T-helper 2 cell (primary cell): ENCODE measurements at regions not wholly inside any gene's neighbourhood (a gene's known extent, or its start where the extent isn't known, plus 50 kb on each side); places are given as distances from the start of the nearest gene placed in this dataset.
"Not testable (repeated sequence)": the region's sequence is repeated elsewhere in the genome, so short reads cannot be mapped to it uniquely, and the experiment has no call there.

Source experiments
- DNase-seq, 5 experiments: peaks; one replicate each; pipeline versions ENCODE4 v3.0.0 to v3.0.0-alpha.2; 2012 to 2022

DNA sequence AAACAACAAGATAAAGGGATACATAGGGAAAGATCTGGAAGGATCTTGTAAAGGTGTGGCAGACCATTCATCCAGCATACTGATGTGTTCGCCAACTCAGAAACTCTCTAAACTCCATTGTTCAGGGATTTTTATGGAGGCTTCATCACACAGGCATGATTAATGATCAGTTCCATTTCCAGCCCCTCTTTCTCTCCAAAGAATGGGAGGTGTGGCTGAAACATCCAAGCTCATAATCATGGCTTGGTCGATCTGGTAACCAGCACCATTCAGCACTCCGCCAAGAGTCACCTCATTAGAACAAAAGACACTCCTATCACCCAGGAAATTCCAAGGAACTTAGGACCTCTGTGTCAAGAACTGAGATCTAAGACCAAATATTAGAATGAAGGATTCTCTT lies 180.6 kb upstream of the RNPC3 start:
- no peak for DNase-seq

DNA sequence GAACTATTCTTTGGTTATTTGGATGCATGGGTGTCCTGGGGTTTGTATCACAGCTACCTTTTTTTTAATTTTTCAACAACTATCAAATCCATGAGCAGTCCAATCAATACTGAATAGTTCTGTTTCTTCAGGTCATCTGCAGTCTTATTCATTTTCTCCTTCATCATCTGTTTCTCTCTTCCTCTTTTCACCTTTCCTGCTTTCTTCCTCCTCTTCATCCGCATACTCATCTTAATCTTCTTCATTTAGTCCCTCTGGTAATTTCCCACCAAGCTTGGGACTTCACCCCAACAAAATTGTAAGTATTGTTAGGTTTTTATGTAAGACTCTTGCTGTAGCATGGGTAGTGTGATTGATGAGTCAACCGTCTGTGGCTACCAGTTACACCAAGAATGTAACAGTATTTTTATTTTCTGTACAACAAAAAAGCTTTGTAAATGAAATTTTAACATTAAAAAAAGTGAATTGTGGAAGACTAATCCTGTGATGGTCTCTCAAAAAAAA lies 184.1 kb upstream of the RNPC3 start:
- DNase-seq, result no peak

DNA sequence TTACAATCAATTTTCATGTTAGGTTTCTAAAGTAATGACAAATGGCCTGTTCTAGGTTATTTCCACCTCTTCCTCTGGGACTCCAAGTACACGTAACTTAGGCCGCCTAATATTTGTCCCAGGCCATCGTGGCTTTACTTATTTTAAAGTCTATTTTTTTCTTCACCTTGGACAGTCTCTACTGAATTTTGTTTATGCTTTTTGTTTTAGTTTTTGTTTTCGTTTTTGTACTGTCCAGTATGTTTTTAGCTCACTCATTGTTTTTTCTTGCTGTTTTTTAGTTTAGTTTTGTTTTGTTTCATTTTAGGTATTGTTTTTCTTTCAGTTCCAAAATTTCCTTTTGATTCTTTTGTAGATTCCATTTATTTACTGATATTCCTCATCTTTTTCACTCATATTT lies 187.7 kb upstream of the RNPC3 start:
- DNase-seq, result no peak

DNA sequence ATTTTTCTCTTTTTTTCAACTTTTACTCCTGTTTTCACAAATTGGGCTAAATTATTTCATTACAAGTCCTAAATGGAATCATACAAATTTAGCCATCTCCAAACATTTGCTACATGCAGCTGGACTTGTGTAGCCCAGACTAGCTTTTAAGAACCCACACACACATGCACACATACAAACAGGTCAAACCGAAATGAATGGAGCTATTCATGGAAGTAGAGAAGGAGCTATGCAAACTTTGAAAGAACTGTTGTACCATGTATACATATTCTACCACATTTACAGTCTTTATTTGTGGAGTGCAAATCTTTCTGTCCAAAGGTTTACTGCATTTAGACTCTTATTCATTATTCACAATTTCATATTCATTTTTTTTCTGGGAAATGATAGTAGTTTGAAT lies 189.1 kb upstream of the RNPC3 start:
- DNase-seq, result no peak

DNA sequence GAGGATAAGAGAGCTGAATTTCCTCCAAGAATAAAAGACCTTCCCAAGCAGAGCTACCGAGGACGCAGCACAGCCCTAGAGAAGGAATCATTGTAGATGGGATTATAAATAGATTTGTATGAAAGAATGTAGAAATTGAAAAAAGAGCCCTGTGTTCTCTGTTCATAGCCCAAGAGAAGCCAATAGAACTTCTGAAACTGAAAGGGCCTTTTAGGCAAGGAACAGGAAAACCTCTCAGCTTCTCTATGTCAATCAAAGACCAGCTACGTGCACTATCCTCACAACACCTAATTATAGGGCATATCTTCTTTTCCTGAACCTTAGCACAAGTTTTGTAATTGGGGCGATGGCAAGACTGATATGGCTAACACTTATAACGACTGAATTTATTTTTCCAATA lies 192.4 kb upstream of the RNPC3 start:
- DNase-seq, result no peak

DNA sequence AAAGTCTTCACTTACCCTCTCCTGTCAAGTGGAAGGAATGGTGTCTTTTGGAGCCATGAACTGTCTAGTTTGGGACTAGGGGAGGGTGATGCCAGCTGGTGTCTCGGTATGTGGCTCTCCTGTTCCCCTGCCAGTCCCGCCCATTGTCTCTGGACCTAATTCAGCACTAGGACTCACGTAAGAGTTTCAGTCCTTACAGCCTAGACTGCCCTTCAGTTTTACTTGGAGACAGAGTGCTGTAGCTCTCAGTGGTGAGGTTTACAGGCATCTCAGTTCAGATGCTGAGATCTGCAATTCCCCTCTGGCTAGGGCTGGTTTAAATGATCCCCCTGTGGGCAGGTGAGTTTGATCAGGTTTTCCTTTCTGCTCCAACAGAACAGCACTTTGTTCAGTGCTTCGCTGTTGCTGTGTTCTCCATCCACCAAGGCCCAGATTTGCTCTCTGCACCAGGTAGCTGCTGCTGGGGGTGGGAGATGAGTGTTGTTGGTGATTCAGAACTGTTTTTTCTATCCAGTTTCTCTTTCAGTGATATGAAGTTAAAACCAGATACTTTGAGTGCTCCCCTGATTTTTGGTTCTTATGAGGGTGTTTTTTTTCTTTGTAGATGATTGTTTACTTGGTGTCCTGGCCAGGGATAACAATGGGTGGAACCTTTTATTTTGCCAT lies 198.3 kb upstream of the RNPC3 start:
- no peak for DNase-seq

DNA sequence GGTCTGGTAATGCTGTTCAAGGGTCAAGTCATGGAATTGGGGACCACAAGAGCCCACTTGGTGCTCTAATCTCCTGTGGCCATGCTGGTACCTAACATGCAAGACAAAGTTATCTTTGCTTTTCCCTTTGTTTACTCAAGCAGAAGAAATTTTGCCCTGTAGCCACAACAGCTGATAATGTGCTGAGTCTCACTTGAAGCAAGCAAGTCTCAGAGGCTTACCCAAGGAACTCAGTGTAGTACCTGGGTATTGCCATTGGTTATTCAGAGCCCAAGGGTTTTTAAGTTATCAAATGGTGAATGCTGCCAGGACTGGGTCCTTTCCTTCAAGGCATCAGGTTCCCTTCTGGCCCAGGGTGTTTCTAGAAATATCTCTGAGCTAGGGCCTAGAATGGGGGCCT lies 198.9 kb upstream of the RNPC3 start:
- DNase-seq, result no peak

DNA sequence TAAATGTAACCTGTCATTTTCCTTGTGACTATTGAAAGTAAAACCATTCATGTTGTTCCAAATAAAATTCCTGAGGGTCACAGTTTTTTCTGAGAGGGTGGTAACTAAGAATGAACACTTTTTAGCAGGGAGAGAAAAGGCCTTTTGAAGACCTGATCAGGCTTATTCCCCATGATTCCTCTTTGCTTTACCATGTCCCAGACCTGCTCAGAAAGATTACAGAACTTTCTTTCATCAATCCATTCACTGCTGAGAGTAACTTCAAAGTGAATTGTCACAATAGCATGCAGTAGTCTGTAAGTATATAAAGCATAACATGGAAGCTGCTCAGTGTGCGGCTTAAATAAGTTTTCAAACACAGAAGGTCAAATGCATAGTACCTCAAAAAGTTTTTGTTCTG lies 201.5 kb upstream of the COL11A1 start:
- no peak for DNase-seq

DNA sequence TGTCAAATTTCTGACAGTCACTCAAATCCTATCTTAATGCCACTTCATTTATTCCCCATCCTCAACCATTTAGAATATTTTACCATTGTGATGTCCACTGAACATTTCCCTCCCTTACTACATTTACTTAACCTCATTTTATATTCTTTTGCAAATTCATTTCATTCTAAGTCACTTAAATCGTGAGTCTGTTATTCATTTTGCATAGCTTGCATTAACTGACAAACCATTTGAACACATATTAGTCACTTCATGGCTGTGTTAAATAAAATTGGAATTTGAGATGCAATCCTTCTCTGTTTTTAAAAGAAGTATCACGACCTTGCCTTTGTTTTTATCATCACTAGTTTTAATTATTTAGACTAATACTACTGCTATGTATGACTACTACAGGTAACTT lies 199.4 kb upstream of the COL11A1 start:
- no peak for DNase-seq

DNA sequence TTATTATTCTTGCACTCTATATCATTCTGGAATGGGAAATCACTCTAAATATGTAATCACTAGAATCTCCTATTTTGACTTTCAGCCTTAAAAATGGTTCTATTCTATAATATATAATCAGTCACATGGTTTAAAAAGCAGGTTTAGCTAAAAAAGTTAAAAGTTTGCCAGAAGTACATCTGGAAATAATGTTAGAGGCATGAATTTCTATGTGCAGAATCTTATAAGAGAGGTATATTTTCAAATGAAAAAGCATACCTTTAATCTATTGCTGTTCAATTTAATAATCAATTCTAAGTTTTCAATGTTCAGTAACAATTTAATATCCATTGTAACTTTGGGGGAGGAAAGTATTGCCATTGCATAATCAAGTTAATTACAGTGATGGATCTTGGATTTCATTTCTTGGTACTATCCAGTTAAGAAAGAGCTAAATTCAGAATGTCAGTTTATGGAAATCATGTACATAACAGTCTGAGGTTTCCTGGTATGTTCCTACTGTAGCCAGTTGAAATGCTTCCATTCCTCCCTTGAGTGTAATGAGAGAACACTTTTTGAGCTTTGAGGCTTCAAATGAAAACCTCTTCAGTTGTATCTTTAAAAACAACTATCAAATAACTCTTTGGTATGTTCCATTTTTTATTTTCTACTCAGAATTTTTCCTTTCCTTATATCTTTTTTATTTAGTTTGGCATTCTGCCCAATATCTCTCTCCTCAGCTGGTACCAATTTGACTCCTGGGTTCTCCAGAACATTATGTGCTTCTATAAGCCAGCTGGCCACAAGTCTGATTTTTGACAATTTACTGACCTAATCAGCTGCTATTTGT lies 175.7 kb upstream of the COL11A1 start:
- no peak for DNase-seq

DNA sequence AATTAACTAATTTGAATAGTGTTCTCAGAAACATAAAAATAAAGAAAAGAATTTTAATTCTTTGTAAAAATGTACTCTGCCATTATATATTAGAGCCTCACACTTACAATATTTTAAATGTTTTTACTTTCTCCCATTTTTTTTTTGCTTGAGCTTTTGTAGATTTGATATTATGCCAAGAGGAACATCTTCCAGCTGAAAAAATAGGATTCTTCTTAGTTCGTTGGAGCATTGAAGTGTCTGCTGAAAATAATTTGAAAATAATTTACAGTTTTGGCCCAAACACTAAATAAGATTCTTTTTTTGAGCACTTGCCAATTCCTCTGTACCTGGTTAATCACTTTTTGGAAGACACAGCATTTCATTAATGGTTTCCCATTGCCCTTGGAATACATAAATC lies 175.0 kb upstream of the COL11A1 start:
- no peak for DNase-seq

DNA sequence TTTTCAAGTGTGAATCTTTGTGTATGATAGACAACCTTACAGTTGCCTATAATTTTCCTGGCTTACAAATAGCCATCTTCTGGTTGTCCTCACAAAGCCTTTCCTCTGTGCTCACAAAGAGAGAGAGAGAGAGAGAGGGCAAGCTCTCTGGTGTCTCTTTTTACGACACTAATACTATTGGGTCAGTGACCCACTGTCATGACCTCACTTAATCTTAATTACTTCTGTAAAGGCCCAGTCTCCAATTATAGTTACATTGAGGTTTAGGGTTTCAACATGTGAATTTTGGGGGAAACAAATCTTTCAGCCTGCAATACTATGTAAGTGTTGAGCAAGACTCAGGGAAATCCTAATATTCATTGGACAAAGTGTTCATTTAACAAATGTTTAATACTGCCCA lies 167.4 kb upstream of the COL11A1 start:
- DNase-seq, result no peak

DNA sequence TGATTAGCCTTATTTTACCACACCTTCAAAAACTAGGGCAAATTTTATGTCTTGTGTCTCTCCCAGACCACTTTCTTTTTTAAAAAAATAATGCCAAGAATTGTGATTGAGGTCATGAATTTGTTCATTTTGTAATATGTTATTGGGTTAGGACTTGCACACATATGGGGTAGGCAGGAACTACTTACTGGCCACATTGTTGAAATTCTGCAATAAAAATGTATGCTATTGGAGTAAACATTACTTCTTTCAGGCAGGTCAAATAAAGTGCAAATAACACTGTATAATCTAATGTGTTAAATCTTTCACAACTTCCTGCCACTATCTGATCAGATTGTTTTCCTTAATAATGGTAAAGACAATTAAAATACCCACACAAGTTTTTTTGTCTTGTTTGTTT lies 166.6 kb upstream of the COL11A1 start:
- no peak for DNase-seq

DNA sequence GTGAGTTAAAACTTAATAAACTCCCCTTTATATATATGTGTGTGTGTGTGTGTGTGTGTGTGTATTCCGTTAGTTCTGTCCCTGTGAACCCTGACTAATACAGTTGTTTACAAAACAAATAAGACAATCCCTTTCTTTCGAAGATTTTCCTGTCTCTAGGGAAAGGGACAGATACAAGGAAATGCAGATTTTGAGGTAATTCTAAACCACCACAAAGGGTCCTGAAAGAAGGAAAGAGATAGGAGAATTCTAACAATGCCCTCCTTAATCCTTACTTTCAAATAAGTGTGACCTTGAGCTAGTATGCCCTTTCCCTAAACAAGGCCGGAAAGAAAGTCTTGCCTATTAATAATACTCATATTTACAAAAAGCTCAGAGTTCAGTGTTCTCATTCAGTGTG lies 164.8 kb upstream of the COL11A1 start:
- no peak for DNase-seq

DNA sequence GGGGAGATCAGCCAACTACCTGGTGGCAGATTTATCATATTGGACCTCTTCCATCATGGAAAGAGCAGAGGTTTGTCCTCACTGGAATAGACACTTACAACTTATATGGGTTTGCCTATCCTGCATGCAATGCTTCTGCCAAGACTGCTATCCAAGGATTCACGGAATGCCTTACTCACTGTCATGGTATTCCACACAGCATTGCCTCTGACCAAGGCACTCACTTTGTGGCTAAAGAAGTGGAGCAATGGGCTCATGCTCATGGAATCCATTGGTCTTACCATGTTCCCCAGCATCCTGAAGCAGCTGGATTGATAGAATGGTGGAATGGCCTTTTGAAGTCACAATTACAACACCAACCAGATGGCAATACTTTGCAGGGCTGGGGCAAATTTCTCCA lies 163.1 kb upstream of the COL11A1 start:
- not testable (repeated sequence) for DNase-seq

DNA sequence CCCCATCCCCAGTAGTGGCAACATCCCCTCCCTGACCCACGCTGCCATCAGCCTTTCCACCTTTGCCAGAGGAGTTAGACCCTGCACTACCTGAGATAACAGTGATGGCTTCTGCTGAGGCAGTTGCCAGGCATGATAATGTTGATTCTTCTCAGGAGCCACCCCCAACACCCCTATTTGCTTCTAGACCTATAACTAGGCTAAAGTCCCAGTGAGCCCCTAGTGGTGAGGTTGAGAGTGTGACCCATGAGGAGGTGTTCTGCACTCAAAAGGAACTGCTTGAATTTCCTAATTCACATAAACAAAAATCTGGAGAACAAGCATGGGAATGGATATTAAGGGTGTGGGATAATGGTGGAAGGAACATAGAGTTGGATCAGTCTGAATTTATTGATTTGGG lies 159.6 kb upstream of the COL11A1 start:
- DNase-seq, result no peak

DNA sequence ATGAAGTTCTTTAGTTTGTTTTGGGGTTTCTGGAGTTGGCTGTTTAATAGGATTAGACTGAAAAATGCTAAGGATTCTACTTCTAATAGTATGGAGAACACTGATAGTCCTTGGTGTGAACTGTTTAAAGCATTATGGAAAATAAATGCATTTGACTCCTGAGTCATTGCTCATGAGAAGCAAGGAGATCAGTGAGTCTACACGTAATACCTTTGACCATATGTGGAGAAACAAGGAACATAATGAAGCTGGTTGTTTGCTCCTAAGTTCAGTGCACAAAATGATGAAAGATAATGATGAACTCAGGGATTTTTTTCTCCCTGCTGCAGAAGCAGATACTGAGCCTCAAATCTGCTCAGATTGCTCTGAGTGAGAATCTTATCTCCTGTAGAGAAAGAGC lies 158.9 kb upstream of the COL11A1 start:
- DNase-seq, result no peak

DNA sequence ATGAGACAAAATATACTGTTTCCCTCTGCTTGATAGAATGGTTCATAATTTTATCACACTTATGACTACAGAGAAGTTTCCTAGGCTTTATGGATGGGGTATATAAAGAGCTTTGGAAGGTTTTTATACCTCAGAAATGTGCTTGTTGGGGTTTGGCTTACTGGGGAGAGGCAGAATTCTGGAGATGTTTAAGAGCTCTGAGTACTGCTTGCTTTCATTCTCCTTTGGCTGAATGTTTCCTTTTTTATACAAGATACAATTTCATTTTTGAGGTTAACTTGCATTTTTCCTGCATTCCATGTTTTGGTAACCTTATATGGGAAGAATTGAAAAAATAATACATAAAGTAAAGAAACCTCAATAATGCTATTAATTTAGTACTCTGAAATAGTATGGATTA lies 157.7 kb upstream of the COL11A1 start:
- DNase-seq, result no peak

DNA sequence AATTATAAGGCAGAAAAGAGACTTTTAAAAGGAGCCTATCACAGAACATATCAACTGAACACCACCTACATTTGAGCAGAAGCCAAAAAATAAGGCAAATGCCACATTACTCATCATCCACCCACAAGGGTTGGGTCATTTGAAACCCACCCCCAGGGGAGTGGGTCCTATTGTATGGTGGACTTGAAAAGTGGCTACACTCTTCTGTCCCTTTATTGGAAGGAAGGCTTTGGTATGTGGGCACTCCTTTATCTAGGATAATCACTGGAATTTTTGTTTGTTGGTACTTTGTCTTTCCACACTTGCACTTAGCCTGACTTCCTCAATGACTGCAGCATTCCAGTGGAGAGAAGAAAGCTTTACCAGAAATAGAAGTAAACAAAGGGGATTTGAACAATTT lies 157.2 kb upstream of the COL11A1 start:
- DNase-seq, result no peak

DNA sequence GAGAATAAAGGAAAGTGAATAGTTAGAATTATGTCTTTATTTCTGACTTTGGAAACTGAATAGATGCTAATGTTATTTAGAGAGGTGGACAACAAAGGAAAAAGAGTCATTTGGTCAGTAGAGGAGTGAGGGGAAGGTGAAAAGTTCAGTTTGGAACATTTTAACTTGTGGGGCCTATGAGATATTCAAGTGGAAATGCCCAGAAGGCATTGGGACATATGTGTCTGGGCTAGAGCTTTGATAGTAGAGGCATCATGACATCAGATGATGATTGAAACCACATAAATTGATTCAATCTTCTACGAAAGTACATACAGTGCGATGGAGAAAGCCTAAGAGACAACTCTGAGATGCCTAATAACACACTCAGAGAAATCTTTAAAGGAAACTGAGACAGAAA lies 151.7 kb upstream of the COL11A1 start:
- DNase-seq, result no peak

DNA sequence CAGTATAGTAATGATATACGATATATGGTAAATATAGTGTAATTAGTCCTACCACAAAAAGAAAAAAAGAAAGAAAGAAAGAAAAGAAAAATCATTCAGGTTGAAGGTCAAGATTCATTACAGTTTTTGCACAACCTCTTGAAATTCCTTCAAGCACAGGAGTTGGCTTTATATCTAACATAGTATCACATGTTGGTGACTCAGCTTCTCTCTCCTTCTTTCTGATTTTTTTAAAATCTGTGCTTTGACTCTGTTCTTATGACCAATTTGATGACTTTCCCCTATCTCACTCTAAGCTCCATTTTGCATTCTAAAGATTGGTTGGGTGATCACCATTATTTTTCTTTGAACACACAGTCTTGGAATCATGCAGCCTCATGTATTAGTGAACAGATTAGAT lies 148.2 kb upstream of the COL11A1 start:
- DNase-seq, result no peak

DNA sequence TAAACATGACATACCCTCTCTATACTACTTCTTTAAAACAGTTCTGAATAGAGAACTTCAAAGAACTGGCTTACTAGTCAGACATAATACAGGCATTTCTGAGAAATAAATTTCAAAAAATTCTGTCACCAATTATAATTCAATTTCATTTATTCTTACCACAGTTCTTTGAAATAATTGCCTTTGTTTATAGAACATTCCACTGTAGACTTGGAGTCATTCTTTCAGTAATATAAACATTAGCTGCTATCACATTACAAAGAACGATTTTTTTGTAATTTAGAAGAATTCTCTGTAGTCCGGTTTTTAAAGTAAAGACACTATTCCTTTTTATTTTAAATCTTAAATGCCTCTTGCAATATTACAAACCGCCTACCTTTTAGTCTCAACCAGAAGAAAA lies 146.4 kb upstream of the COL11A1 start:
- no peak for DNase-seq

DNA sequence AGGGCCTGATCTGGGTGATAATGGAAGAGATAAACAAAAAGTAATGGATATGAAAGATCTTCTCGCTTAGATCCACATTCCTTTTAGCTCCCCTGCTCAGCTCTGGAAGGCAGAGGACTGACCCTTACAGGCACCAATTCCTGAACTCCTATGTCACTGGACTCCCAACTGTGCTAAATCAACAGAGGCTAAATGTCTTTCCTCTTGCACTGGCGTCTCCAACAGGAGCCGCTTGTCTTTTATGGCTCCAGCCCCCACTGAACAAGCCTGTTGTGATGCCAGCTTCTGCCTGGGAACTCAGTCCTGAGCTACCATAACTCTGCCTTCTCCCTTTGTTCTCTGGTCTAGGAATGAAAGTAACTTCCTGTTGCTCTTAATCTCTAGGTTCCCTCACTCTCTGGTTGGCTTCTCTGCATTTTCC lies 142.1 kb upstream of the COL11A1 start:
- no peak for DNase-seq

DNA sequence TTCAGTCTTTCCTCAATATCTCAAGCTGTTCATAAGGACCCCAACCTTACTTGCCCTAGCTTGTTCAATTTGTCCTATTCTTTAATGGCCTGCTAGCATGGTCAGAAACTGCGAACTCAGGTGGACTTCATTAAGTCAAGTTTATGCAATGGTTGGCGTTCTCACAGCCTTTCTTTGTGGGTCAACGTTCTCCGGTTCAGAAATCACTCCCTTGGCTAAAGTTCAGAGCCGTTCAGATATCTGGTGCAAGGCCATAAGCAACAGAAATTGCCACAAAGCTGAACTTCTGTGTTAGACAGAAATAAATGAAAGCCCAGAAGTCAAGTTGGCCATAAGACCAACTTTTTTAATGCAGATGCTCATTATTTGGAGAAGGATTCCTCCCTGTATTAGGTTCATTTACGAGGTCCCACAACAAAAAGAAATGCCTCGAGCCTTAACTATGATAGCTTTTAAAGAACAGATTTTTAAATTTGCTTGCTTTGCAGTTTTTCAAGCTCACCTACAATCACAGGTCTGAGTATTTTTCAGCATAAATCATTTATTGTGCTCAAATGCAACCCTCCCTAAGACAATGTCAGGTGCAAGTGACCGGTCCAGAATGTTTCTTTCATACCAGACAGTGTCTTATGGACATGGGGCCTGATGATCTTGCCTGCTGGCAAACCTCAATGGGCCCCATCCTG lies 140.2 kb upstream of the COL11A1 start:
- DNase-seq, result no peak
